Activated CD8-positive, alpha-beta memory T cell treated with anti-CD3 and anti-CD28 coated beads for 36 hours (primary cell): ENCODE measurements at regions not wholly inside any gene's neighbourhood (a gene's known extent, or its start where the extent isn't known, plus 50 kb on each side); places are given as distances from the start of the nearest gene placed in this dataset.

Source experiments
- CTCF ChIA-PET: fragments of 350-600 bp; sonication (Branson Sonifier 250); formaldehyde crosslinking; loops from one replicate; lab custom pipeline; 2021; ENCODE audit warnings: antibody characterized with exemption; lab: Charles Lee
- POLR2A ChIA-PET: fragments of 350-600 bp; sonication (Branson Sonifier 250); formaldehyde crosslinking; loops from one replicate; lab custom pipeline; 2021; ENCODE audit warnings: antibody characterized with exemption; lab: Charles Lee

DNA sequence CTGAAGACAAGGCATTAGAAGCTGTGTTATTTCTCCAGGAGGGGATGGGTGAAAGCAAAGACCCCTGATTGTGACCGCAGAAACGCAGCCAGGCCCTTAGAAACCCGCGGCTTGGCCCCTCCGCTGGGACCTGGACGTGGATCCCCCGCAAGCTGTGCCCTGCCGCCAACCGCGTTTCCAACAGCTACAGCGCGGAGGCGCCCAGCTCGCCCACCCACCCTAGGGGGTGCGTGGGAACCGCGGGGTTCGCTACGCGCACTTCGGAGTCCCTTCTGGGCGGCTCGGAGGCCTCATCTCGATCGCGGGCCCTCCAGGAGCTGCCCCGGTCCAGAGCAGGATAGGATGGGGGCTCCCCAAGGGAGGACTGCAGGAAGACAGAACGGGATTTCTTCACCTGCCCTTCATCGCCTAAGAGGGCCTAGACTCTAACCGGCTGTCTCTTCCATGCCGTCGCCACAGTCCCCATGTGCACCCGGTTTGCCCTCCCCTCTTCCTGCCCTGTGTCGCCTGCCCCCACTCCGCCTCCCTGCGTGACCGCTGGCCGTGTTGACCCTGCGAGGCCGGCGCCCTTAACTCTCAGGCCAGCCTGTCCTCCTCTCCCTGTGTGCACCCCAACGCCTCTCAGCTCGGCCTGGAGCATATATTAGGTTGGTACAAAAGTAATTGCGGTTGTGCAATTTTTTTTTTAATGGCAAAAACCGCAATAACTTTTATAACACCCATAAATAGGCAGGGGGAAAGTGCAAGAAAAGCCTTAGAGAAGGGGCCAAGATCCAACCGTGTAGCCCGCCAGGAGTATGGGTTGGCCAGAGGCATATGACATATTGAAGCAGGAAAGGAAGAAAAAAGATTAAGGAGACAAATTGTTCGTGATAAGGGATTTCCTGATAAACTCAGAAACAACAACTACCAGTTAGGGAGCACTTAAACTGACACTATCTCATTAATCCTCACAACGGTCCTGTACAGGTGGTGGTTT is 68.1 kb upstream of the FREM1 start:
- POLR2A ChIA-PET, result no interaction called here

DNA sequence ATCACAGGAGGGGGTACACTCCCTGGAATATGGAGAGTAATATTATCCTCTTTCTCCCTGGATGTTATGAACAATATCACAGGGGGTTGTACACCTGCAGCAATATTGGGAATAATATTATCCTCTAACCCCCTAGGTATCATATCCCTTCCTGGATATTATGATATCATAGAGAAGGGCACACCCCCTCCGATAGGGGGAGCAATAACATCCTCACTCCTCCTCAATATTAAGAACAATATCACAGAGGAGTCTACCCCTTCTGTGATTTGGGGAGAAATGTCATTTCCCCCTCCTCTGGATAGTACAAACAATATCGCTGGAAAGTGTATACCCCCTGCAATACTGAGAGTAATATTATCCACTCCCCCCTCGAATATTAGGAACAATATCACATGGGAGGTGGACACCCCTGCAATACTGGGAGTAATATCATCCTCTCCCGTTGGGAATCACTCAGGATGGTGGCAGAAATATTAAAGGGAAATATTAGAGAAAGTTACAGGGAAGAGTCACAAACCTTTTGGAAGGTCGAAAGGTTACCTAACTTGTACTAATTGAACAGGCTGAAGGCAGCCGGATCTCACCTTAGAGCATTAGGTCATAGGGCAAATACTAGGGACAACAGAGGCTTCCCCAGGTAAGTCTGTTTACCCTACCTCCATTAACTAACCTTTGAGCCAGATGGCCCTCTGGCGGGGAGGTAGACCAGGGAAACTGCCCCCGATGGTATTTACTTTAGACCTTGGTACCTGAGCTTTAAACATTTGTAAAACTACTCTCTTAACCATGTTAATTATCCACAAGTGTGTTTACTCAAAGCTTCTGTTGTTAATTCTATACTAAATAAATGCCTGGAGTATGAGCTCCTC is 57.5 kb upstream of the FREM1 start:
- POLR2A ChIA-PET, result no interaction called here

More for the DNA sequence above, 68.1 kb upstream of the FREM1 start:
- CTCF ChIA-PET, result no interaction called here

DNA sequence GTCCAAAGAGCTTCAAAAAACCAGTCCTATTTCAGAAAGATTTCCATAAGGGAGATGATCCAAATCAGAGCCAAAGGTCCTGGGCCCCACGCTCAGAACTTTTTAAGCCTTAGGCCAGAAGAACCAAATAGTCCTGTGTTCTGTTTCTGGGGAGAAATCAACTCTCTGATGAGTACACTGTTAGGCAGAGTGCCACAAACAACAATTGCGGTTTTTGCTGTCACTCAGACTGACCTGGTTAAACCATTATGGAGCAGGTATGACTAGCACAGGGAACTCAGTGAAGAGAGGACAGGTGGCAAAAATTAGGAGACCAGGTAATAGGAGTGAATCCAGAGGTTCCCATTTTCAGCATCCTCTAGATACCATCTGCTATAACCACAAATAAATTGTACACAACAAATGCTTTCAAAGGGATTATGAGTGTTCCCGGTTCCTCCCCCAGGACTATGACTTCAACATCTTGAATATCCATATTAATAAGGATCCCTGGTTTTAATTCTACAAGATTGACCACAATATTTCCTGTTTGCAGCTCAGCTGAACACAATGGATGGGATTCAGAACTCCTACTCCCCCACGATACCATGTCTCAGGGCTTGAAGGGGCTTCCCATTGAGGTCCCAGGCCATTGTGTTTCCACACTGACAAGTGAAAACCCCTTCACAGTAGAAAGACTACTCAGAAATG is 52.1 kb upstream of the FREM1 start:
- CTCF ChIA-PET, result no interaction called here

More for the DNA sequence above, 57.5 kb upstream of the FREM1 start:
- CTCF ChIA-PET, result no interaction called here

DNA sequence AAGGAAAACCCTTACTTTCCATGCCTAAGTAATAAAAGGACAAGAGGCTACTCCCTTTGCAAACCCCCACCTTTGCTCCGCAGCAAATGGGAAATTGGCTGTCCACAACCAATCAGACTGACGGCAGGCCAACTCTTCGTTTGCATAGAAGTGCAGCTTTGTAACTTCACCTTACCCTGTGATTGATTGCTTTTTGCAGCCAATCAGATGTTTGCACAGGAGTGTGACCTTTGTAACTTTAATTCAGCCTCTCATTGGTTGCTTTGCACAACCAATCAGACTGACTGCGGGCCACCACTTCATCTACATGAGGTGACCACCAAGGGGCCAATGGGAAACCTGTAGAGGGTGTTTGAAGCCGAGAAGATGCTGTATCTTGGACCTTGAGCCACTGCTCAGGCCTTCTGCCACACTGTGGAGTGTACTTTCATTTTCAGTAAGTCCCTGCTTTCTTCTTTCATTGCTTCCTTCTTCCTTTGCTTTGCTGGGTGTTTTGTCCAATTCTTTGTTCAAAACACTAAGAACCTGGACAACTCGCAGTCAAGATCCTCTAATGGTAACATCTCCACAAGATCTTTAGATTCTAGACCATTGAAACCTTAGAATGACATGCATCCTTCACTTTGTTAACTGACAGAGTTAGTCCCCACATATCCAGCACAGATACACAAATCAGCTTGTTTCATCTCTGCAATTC is 51.3 kb upstream of the FREM1 start:
- POLR2A ChIA-PET, result no interaction called here
- CTCF ChIA-PET, result no interaction called here

More for the DNA sequence above, 52.1 kb upstream of the FREM1 start:
- POLR2A ChIA-PET, result no interaction called here

DNA sequence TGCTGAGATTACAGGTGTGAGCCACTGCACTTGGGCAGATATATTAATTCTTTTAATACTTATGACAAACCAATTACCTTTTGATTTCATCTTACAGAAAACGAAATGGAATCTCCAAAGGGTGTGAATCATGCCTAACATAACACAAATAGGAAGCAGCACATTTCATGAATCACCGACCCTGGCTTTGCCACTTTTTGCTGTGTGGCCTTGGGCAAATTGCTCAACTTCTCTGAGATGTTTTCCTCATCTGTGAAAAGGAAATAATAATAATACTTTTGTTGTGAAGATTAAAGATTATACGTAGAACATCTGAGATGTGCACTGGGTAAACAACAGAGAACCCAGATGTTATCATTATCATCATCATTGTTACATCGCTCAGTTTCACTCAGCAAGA is 50.7 kb upstream of the FREM1 start:
- ChIA-PET CTCF (no interaction called here), POLR2A (no interaction called here)
